GM13977 (cell line): ENCODE measurements at regions not wholly inside any gene's neighbourhood (a gene's known extent, or its start where the extent isn't known, plus 50 kb on each side); places are given as distances from the start of the nearest gene placed in this dataset.

ENCODE experiments used
- DNase-seq: peaks from one replicate; pipeline ENCODE4 v3.0.0; 2012; ENCODE audit warnings: low spot score
- in situ Hi-C: fragments of 300-500 bp; cut with MboI; formaldehyde crosslinking; loops from one replicate; pipeline ENCODE4 v1.12.0; 2022; ENCODE audit warnings: low sequenced_read_pairs, low pct_unique_long_range_greater_than_20kb, mixed read lengths, inconsistent platforms; ENCODE audit not compliant: unreplicated experiment
- TF ChIP-seq, protein P1 (sequence below): IDR thresholded peaks from 2 replicates; pipeline ENCODE4 v1.5.1; 2012; ENCODE audit warnings: mild to moderate bottlenecking, control low read depth; ENCODE audit not compliant: insufficient read depth; ENCODE audit errors: extremely low read depth, missing control alignments

DNA sequence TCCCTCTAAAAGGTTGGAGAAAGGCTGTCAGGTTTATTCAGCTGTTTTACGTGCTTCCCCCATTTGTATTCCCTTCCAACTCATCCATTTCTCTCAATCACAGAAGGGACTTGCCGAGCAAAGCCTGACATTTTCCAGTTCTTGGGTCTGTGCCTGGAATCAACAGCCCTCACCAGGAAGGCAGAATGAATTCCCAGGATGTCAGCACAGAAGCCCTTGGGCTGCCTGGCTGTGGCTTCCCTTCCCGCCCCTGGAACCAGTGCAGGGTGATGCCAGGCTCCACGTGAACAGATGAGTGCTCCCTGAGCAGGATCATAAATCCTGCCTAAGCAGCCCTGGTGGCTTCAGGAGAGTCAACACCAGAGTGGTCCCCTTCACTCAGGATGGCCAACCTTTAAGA lies 86.1 kb upstream of the CD83 start:
- in situ Hi-C loops: no loop called here
- DNase-seq: no peak
- TF ChIP-seq, protein P1, sequence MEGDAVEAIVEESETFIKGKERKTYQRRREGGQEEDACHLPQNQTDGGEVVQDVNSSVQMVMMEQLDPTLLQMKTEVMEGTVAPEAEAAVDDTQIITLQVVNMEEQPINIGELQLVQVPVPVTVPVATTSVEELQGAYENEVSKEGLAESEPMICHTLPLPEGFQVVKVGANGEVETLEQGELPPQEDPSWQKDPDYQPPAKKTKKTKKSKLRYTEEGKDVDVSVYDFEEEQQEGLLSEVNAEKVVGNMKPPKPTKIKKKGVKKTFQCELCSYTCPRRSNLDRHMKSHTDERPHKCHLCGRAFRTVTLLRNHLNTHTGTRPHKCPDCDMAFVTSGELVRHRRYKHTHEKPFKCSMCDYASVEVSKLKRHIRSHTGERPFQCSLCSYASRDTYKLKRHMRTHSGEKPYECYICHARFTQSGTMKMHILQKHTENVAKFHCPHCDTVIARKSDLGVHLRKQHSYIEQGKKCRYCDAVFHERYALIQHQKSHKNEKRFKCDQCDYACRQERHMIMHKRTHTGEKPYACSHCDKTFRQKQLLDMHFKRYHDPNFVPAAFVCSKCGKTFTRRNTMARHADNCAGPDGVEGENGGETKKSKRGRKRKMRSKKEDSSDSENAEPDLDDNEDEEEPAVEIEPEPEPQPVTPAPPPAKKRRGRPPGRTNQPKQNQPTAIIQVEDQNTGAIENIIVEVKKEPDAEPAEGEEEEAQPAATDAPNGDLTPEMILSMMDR: no peak

DNA sequence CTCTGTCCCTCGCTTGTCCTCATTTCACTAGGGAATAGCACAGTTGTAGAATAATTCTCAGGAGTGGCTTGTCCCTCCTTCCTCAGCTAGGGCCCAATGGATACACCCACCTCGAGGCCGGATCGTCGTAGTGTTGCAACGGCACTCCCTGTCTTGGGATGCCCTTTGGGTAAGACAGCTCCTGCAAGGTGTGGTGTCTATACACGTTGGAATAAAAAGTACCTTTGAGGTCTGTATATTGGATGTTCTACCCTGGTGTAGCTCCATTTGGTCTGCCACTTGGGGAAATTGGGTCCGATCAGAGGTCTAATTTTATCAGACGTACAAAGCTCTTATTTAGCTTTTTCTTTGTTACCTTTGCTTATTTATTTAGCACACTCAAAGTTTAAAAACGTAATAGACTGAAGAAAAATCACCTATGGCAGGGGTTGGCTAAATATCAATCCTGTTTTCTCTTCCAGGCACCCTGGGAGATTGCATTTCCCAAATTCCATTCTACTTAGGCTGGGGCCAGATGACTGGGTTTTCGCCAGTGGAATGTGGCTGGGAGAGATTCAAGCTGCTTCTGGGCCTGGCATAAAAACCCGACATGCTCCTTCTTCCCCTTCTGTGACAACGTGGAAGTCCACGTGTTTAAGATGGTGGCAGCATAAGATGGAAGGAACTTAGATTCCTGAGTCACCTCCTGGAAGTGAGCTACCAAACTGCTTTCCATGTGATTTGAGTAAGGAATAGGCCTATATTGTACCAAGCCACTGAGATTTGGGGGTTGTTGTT lies 82.3 kb upstream of the CD83 start:
- in situ Hi-C loops: no loop called here
- DNase-seq: no peak
- TF ChIP-seq, protein P1: no peak

DNA sequence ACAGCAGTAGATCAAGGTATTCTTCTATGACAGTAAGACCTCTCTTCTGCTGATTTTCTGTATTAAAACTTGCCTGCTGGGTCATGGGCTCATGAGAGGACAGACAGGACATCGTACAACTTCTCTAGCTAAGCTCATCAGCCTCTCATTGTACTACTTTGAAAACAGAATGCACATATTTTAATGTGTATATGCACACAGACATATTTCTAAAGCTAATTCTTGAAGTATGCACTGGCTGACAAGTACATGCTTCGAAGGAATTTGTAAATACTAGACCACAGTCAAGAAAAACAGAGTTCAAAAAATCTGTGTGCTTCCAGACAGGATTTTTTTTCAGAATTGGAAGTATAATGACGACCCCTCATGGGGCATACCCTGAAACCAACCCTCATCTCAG lies 81.7 kb upstream of the CD83 start:
- in situ Hi-C loops: no loop called here
- no peak for DNase-seq
- TF ChIP-seq, protein P1: no peak

DNA sequence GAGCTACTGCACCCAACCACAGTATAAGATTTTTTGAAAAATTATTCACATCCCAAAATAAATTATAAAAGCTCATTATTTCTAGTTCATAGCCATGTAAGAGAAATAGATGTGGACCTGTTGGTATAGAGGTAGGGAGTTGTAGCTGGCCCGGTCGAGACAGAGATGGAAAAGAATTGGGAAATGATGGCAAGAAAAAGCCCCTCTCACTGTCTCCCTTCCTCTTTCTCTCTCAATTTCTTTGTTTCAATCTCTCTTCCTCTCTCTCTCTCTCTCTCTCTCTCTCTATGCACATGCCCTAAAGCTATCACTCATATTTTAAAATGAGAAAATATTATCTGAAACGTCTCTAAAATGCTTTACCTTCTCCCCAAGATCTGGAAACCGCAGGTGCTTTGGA lies 80.7 kb upstream of the CD83 start:
- no peak for DNase-seq
- in situ Hi-C loops: no loop called here
- TF ChIP-seq, protein P1: no peak

DNA sequence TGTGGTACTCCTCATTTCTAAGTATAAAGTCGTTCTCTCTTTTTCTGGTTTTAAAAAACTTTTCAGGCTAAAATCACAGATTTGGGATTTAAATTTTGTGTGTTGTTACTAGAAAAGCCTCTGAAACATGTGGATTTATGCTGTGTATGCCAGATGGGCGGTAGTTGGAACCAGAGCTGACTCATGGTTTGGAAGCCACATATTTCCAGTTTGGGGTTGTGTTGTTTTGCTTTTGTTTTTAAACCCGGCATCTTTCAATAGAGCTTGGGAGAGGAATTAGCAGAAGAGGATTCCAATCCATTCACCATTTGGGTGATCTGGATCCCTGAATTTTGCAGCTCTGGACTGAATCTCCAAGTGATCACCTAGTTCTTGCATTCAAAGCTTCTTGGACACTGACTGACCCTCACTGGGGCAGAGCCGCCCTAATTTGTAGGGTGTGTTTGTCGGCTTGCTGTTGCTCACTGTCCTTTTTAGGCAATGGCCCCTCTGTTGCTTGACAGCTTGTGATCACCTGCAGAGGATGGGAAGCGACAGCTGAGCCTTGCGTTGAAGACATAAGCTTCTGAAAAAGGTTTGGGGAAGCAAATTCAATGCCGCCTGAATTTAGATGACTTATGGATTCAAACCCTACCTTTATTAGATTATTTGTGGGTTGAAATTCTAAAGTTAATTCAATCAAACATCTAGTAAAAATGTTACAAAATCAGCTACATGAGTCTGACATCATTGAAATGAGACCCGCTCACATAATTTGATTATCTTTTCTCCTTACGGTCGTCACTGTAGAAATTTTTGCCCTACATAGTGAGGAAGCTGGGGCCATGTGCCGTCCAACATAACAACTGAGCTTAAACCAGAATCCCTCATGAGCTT lies 79.9 kb upstream of the CD83 start:
- TF ChIP-seq, protein P1: no peak
- DNase-seq: no peak
- in situ Hi-C loops: no loop called here

DNA sequence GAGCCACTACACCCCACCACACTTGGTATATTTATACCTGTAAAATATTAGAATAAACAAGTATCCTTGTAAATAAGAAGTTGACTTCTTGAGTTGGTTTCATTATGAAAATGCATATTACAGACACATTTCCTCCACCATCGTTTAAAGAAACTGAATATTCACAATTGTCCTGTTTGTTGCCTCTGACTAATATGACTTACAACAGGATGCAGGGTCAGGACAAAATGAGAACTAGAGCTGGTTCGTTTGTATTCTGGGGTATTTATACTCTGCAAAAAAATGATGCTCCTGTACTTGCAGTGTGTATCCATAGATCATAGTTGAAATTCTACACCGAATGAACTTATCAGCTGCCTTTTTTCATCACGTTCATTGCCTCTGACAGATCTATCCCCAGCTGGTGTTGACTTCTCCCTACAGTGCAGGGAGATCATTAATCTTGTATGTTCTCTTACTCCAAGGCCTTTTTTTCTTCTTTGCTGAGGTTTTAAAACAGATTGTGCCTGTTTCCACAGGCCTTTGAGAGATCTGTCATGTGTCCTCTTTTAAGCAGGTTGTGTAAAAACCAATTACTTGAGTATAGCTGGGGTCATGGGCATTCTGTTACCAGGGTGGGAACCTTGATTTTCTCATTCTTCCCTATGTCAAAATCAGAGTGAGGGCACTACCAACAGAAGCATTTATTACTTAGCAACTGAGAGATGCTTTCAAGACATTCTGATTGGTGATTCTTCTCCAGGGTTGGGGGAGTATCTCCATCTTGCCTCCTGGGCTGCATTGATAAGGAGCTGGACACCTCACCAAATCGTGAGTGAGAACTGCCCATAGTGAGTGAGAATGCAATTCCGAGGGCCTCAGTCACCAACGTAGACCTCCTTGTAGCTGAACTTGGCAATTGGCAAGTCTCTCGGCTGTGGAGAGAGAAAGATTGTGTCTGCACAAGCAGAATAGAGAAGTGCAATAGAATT lies 78.8 kb upstream of the CD83 start:
- in situ Hi-C loops: no loop called here
- no peak for DNase-seq
- TF ChIP-seq, protein P1: no peak
